Activated naive CD4-positive, alpha-beta T cell treated with anti-CD3 and anti-CD28 coated beads, Interleukin-2, amount 10 ng/mL, durations not matched to agents 7 days and 5 days (primary cell): ENCODE measurements at regions not wholly inside any gene's neighbourhood (a gene's known extent, or its start where the extent isn't known, plus 50 kb on each side); places are given as distances from the start of the nearest gene placed in this dataset.

Source experiments
- CTCF ChIA-PET: fragments of 350-600 bp; sonication (Branson Sonifier 250); formaldehyde crosslinking; loops from one replicate; lab custom pipeline; 2021; ENCODE audit warnings: antibody characterized with exemption; lab: Charles Lee
- DNase-seq: peaks from one replicate; pipeline ENCODE4 v3.0.0-alpha.2; 2020
- H3K27ac Mint-ChIP-seq: one replicate; pipeline ENCODE4 v1.8.0; 2021; ENCODE audit warnings: mild to moderate bottlenecking, moderate library complexity, mixed read lengths
- H3K27me3 Mint-ChIP-seq: one replicate; pipeline ENCODE4 v1.8.0; 2021; ENCODE audit warnings: mild to moderate bottlenecking, mixed read lengths
- H3K36me3 Mint-ChIP-seq: one replicate; pipeline ENCODE4 v1.8.0; 2021; ENCODE audit warnings: mixed read lengths
- H3K4me1 Mint-ChIP-seq: one replicate; pipeline ENCODE4 v1.8.0; 2021; ENCODE audit warnings: mixed read lengths
- H3K4me3 Mint-ChIP-seq: one replicate; pipeline ENCODE4 v1.8.0; 2021; ENCODE audit warnings: mild to moderate bottlenecking, moderate library complexity, mixed read lengths
- H3K9me3 Mint-ChIP-seq: one replicate; pipeline ENCODE4 v1.8.0; 2021; ENCODE audit warnings: mixed read lengths

DNA sequence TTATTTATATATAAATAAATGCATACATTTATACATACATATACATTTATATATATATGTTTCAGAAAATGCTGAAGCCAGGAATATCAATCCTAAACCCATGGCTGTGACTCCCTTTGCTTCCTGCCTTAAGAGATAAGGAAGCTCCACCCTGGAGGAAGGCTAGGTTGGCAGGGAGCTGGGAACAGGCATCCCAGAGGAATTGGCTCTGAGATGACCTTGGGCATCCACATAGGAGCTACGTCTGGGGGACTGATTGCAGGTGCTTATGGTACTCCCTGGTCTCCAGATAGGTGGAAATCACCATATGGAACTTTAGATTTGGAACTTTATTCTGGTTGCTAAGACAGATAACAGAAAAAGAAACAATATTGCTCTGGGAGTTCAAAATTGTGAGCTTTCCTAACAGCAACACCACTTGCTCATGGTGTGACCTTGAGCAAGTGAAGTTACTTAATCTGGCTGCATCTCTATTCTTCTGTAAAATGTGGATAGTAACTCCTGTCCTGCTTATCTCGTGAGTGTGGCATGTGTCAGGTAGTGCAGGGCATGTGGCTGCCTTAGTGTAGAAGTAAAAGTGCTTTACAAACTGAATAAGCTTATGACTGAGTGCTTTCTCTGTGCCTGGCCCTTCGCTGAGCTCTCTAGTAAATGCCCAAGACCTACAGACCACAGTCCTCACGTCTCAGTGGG lies 341.0 kb downstream of the MEIS1 start:
- no peak overlapping the region for H3K27ac Mint-ChIP-seq

DNA sequence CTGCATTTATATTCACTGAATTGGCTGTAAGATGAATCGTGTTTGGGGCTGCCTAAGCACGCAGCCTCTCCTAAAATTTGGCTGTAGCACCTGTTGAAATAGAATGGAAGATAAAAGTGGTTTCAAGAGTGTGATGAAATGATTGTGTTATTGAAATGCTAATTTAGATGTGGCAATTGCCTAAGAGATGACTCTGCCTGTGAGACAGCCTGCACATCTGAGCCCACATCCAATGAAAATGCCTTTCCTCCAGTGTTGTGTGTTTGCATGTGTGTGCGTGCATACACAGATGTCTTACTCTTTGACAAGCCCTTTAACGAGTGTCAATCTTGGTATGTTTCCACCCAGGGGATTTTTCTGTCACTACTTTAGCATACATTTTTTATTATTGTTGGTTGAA lies 346.9 kb downstream of the MEIS1 start:
- CTCF ChIA-PET = no interaction called here
- no peak overlapping the region for H3K27ac Mint-ChIP-seq
- peaks cover 4% of the 10 kb centered on the region for H3K9me3 Mint-ChIP-seq
- no peaks in the 10 kb centered on the region for H3K4me1 Mint-ChIP-seq
- no peak for DNase-seq
- H3K36me3 Mint-ChIP-seq = no peaks in the 10 kb centered on the region
- H3K4me3 Mint-ChIP-seq = no peak overlapping the region
- H3K27me3 Mint-ChIP-seq = no peaks in the 10 kb centered on the region

More for the DNA sequence above, 341.0 kb downstream of the MEIS1 start:
- no peak for DNase-seq
- no peaks in the 10 kb centered on the region for H3K4me1 Mint-ChIP-seq
- H3K9me3 Mint-ChIP-seq = no peaks in the 10 kb centered on the region
- H3K4me3 Mint-ChIP-seq = no peak overlapping the region
- no peaks in the 10 kb centered on the region for H3K36me3 Mint-ChIP-seq
- H3K27me3 Mint-ChIP-seq = no peaks in the 10 kb centered on the region
- CTCF ChIA-PET = no interaction called here

DNA sequence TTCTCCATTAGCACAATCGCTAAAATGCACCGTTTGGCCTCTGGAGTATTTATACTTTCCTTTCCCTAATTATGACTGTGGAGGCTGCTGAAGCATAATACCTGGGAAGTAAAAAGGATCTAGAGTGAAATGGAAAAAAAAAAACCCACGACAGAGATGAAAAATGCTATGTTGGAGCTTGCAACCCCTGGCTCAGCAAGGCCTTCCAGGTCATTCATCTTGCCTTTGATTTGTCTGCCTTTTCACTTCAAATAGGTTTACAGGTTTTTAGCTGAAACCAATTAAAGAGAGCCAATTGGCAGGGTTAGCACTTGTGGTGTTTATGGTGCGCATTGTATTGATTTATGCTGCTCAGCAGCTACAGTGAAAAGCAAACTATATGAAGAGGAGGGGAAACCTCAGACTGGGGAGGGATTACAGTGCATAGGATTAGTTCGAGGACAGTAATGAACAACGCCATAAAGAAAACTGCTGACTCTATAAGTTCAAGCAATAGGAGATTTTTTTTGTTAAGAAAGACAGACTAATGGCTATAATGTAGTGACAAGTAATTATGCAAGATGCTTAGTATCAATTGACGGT lies 347.9 kb downstream of the MEIS1 start:
- no peaks in the 10 kb centered on the region for H3K36me3 Mint-ChIP-seq
- CTCF ChIA-PET = no interaction called here
- peaks cover 4% of the 10 kb centered on the region for H3K9me3 Mint-ChIP-seq
- H3K27me3 Mint-ChIP-seq = no peaks in the 10 kb centered on the region
- H3K4me1 Mint-ChIP-seq = no peaks in the 10 kb centered on the region
- H3K4me3 Mint-ChIP-seq = no peak overlapping the region
- H3K27ac Mint-ChIP-seq = no peak overlapping the region
- no peak for DNase-seq

DNA sequence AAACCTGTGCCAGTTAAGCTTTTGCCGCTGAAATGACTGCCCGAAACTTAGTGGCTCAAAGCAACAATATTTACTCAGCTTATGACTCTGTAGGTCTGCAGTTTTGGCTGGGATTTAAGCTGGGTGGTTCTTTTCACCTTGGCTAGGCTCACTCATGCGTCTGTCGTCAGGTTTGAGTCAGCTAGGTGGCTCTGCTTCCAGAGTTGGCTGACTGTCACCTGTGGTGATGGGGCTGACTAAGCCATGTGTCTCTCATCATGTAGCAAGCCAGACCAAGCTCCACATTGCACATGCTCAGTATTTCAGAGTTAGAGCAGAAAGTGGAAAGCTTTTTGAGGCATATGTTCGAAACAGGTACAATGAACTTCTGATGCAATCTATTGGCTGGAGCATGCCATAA lies 354.8 kb downstream of the MEIS1 start:
- CTCF ChIA-PET = no interaction called here
- H3K27ac Mint-ChIP-seq = no peak overlapping the region
- no peaks in the 10 kb centered on the region for H3K27me3 Mint-ChIP-seq
- no peaks in the 10 kb centered on the region for H3K36me3 Mint-ChIP-seq
- no peaks in the 10 kb centered on the region for H3K9me3 Mint-ChIP-seq
- DNase-seq = no peak
- H3K4me3 Mint-ChIP-seq = no peak overlapping the region
- no peaks in the 10 kb centered on the region for H3K4me1 Mint-ChIP-seq

DNA sequence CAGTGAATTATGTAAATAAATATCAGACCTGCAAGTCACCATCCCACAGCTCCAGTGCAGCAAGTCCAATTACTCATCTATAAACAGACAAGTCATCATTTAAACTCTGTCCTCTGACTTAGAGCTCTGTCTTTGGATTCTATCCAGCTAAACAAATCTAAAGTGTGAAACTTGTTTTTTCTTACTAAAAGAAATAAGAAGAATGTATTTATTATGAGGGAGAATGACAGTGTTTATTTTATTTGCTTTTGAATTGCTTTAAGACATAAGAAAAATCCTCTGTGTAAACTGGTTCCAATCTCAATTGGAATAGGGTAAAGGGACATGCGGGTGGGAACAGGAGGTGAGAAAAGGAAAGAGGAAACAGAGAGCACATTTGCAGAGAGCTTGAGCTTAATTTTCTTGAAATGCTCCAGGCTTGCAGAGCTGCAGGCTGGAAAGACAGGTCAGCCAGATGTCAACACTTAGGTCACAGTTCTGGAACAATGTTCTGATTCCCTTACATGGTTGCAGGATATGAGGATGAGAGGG lies 355.8 kb downstream of the MEIS1 start:
- CTCF ChIA-PET = interaction anchor here (0.9 kb wide), 1 partner anchor 136 kb away, joined by 3 read pairs; no protein-coding TSS in a partner anchor
- H3K9me3 Mint-ChIP-seq = no peaks in the 10 kb centered on the region
- no peak for DNase-seq

DNA sequence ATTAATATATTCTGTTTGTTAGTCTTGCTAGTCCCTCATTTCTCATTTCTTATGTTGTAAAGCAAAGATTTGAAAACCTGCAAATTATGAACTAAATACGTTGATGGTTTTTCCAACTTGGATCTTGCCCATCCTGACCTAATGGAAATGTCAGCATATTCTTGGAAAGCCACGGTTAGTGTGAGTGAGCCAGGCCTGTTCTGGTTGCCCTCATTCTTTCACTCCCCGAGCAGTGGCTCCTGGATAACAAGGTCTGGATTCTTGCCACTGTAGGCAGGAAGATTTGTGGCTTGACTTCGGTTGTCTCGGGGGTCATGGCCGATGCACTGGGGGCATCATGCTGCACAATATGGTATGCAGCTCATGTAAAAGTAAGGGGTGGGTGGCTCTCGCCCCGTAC lies 359.1 kb downstream of the MEIS1 start:
- no peak overlapping the region for H3K27ac Mint-ChIP-seq
- CTCF ChIA-PET = no interaction called here
- no peaks in the 10 kb centered on the region for H3K9me3 Mint-ChIP-seq
- no peaks in the 10 kb centered on the region for H3K4me1 Mint-ChIP-seq
- no peaks in the 10 kb centered on the region for H3K27me3 Mint-ChIP-seq
- H3K4me3 Mint-ChIP-seq = no peak overlapping the region
- no peaks in the 10 kb centered on the region for H3K36me3 Mint-ChIP-seq
- no peak for DNase-seq

More for the DNA sequence above, 355.8 kb downstream of the MEIS1 start:
- Mint-ChIP-seq H3K36me3 (no peaks in the 10 kb centered on the region), H3K4me3 (no peak overlapping the region), H3K4me1 (no peaks in the 10 kb centered on the region), H3K27ac (no peak overlapping the region), H3K27me3 (no peaks in the 10 kb centered on the region)

DNA sequence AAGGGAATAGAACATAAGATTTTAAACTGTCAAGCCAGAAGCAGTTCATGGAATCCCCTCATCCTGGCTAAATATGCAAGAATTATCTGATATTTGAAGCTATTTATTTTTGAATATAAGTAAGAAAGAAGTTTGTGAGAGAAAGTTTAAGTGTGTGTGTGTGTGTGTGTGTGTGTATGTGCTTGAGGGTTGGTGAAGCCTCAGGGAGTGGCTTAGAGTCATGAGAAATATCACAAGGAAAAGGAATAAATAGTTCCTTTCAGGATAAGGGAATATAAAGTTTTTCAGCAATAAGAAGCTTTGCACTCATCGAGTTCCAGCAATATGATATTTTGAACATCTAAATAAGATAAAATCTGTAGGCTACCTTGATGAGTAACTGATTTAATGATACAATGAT lies 359.6 kb downstream of the MEIS1 start:
- Mint-ChIP-seq H3K27ac (no peak overlapping the region), H3K4me1 (no peaks in the 10 kb centered on the region), H3K9me3 (no peaks in the 10 kb centered on the region), H3K27me3 (no peaks in the 10 kb centered on the region), H3K36me3 (no peaks in the 10 kb centered on the region), H3K4me3 (no peak overlapping the region)
- DNase-seq = no peak
- CTCF ChIA-PET = no interaction called here

DNA sequence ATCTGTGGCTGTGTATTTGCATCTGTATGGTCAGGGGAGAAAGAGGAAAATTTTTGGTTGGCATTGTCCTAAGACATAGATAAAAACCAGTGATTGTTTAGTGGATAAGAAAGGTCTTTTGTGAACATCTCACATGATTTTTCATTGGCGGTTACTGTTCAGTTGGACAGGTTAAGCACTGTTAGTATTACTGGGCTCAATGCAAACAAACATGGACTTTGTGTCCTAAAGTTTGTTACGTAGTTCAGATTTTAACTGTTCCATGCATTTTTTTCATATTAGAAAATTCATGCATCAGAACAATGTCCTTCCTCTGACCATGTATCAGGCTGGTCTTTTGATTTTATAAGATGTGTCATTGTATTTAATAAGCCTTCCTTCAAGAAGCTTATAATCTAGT lies 368.0 kb downstream of the MEIS1 start:
- CTCF ChIA-PET = no interaction called here
- no peak overlapping the region for H3K27ac Mint-ChIP-seq
- no peak overlapping the region for H3K4me3 Mint-ChIP-seq
- no peak for DNase-seq
- no peaks in the 10 kb centered on the region for H3K27me3 Mint-ChIP-seq
- no peaks in the 10 kb centered on the region for H3K36me3 Mint-ChIP-seq
- H3K9me3 Mint-ChIP-seq = no peaks in the 10 kb centered on the region
- no peaks in the 10 kb centered on the region for H3K4me1 Mint-ChIP-seq

DNA sequence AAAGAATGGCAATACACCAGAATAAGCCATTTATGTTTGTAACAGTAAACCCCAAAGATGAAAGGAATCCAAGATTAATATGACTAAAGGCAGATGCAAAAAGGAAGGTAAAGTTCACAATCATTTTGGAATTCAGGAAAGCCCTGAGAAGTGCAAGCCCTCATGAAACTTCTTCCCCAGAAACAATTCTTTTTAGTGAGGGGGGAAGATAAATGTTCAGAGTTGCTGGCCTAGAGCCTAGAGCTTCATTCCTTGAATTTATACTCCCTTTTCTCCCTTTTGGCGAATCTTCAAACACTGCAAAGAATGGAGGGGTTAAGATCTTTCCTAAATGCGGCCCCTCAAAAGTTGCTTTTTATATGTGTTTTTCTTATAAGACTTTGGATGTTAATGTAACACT lies 368.8 kb downstream of the MEIS1 start:
- DNase-seq = no peak
- Mint-ChIP-seq H3K4me3 (no peak overlapping the region), H3K27ac (no peak overlapping the region), H3K27me3 (no peaks in the 10 kb centered on the region), H3K36me3 (no peaks in the 10 kb centered on the region), H3K9me3 (no peaks in the 10 kb centered on the region), H3K4me1 (no peaks in the 10 kb centered on the region)
- CTCF ChIA-PET = no interaction called here

DNA sequence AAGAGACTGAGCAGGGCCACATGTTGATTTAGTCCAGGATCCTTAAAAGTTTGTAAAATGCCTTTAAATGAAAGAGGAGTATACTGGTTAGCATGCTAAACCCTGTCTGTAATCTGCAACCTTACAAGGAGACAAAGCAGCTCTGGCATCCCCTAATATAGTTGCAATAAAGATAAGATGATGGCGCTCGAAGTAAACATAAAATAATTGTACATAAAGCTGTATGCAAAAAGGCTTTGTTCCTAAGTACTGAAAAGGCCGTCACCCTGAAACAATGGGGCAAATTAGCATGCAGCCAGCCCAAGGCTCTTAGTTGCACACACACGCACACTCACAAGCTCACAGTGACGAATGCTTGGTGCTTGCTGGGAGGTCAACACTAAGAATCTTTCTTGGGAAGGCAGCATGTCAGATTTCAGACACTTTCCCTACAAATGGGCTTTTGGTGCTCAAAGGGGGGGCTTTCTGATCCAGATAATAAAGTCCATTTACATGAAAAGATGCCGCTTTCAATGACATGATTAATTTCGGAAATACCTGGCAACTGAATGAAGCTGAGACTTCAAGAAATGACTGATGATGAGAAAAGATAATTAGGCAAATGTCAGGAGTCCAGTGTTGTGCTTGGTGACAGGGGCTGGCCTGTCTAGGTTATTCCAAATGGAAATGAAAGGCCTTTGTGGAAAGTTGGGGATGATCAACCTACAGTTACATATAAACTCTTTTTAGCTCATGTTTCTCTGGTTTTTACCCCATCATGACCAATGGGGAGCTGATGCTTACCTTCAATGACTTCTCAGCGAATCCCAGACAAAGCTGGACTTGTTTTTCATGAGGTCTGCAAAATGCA lies 370.3 kb downstream of the MEIS1 start:
- Mint-ChIP-seq H3K27ac (no peak overlapping the region), H3K27me3 (no peaks in the 10 kb centered on the region), H3K4me3 (no peak overlapping the region), H3K9me3 (no peaks in the 10 kb centered on the region), H3K36me3 (no peaks in the 10 kb centered on the region), H3K4me1 (no peaks in the 10 kb centered on the region)
- DNase-seq = no peak
- CTCF ChIA-PET = no interaction called here

DNA sequence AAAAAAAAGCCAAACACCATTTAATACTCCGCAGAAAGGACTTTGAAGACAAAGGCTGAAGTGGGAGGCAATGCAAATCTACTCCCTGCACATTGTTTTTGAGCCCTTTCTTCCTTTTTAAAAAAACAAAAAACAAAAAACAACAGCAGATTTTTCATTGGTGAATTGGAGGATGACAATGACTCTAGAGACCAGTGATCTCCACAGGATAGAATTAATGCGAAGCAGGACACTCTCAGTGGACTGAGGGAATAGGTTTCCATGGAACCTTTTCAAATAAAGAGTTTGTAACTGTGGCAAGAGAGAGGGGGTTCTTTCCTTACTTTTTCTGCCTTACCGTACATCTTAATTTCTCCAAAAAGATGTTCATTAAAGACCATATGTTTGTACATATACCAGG lies 371.0 kb downstream of the MEIS1 start:
- no peaks in the 10 kb centered on the region for H3K27me3 Mint-ChIP-seq
- CTCF ChIA-PET = no interaction called here
- no peak for DNase-seq
- H3K4me3 Mint-ChIP-seq = no peak overlapping the region
- H3K9me3 Mint-ChIP-seq = no peaks in the 10 kb centered on the region
- no peaks in the 10 kb centered on the region for H3K4me1 Mint-ChIP-seq
- H3K36me3 Mint-ChIP-seq = no peaks in the 10 kb centered on the region
- H3K27ac Mint-ChIP-seq = no peak overlapping the region

DNA sequence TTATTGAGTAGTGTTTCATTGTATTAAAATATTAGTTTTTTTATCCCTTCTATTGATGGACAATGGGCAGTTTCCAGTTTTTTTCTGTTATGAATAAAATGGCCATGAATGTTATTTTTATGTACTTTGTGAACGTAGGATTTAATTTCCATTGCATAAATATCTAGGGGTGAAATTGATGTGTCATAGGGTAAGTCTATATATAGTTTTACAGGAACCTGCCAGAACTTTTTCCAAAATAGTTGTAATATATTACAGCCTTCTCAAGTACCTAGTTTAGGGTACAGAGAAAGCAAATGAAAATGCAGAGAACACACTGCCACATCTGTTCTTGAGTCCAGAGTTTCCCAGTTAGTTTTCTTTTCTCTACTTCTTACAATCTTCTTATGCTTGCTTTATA lies 378.6 kb downstream of the MEIS1 start:
- Mint-ChIP-seq H3K4me1 (no peaks in the 10 kb centered on the region), H3K9me3 (no peaks in the 10 kb centered on the region), H3K36me3 (no peaks in the 10 kb centered on the region), H3K4me3 (no peak overlapping the region), H3K27me3 (no peaks in the 10 kb centered on the region), H3K27ac (no peak overlapping the region)
- CTCF ChIA-PET = no interaction called here
- no peak for DNase-seq

DNA sequence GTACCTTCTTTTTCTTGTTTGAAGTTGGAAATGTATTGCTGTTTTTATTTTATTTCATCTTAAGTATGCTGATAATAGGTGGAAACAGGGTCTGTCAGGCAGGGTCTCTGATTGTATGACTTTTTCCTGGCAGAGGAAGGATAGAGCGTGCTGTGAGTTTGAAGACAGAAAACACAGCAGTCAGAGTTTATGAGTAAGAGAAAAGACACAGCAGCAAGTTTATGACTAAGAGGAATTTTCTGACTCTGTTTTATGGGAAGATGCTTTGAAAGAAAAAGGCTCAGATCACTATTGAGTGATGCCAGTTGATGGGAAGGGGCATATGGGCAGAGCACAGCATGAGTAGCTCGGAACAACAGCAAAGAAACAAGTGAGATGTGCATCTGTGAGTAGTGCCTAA lies 379.1 kb downstream of the MEIS1 start:
- DNase-seq = no peak
- H3K4me3 Mint-ChIP-seq = no peak overlapping the region
- no peaks in the 10 kb centered on the region for H3K27me3 Mint-ChIP-seq
- CTCF ChIA-PET = interaction anchor here (0.7 kb wide), 1 partner anchor 1042 kb away, joined by 3 read pairs; no protein-coding TSS in a partner anchor
- no peaks in the 10 kb centered on the region for H3K36me3 Mint-ChIP-seq
- H3K9me3 Mint-ChIP-seq = no peaks in the 10 kb centered on the region
- no peaks in the 10 kb centered on the region for H3K4me1 Mint-ChIP-seq
- H3K27ac Mint-ChIP-seq = no peak overlapping the region

DNA sequence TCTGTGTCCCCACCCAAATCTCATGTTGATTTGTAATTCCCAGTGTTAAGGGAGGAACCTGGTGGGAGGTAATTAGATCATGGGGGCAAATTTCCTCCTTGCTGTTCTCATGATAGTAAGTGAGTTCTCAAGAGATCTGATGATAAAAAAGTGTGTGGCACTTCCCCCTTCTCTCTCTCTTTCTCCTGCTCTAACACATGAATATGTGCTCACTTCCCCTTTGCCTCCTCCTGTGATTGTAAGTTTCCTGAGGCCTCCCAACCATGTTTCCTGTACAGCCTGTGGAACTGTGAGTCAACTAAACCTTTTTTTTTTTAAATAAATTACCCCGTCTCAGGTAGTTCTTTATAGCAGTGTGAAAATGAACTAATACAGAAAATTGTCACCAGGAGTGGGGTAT lies 380.0 kb downstream of the MEIS1 start:
- no peaks in the 10 kb centered on the region for H3K36me3 Mint-ChIP-seq
- CTCF ChIA-PET = no interaction called here
- no peaks in the 10 kb centered on the region for H3K27me3 Mint-ChIP-seq
- no peaks in the 10 kb centered on the region for H3K4me1 Mint-ChIP-seq
- H3K27ac Mint-ChIP-seq = no peak overlapping the region
- no peak overlapping the region for H3K4me3 Mint-ChIP-seq
- DNase-seq = no peak
- no peaks in the 10 kb centered on the region for H3K9me3 Mint-ChIP-seq
